ENCODE measurements at regions not wholly inside any gene's neighbourhood (a gene's known extent, or its start where the extent isn't known, plus 50 kb on each side); places are given as distances from the start of the nearest gene placed in this dataset.

DNA sequence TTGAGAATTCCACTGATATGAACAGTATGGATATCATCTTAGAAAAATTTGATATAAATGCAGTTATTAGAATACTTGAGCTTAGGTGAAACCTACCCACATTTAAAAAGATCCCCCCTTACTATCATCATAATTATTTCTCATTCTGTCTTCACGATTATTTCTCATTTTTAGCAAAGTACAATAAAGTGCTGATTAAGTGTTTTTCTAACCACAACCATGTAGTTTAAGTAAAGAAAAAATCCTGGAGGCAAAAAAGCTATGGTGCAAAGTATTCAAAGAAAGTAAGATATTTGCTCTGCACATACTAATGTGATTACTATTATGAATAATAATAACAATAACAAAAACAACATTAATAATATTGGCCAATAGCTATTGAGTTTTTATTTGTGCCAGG, 365.6 kb upstream of the PCDH7 start:
- Histone ChIP-seq H3K79me2 (ENCODE audit: control insufficient read depth, insufficient read depth, low read length) (no peaks in the 10 kb centered on the region), H3K27me3 (ENCODE audit: control insufficient read depth in 2 of 2, insufficient read depth in 2 of 2, low read length in 2 of 2) (no peaks in the 10 kb centered on the region), H3K9ac (replicated peaks; ENCODE audit: extremely low read depth, insufficient read depth, low read length) (no peak overlapping the region), H3K9me1 (replicated peaks; ENCODE audit: control insufficient read depth, extremely low read depth, insufficient read depth, low read length) (no peaks in the 10 kb centered on the region), H3K36me3 (ENCODE audit: control insufficient read depth in 2 of 2, extremely low read depth in 1 of 2, insufficient read depth in 2 of 2, low read length in 2 of 2) (no peaks in the 10 kb centered on the region), H4K20me1 (replicated peaks; ENCODE audit: control insufficient read depth, extremely low read depth, insufficient read depth, low read length) (no peaks in the 10 kb centered on the region), H3K9me3 (replicated peaks; ENCODE audit: control insufficient read depth, insufficient read depth, low read length) (no peaks in the 10 kb centered on the region), H3K4me2 (ENCODE audit: insufficient read depth, low read length) (no peak overlapping the region), H3K4me3 (replicated peaks in 1 of 3; ENCODE audit: insufficient read depth in 1 of 3, low read depth in 1 of 3, low read length in 3 of 3) (no peak overlapping the region), H3K27ac (ENCODE audit: insufficient read depth, low read depth, low read length) (no peak overlapping the region), H2AFZ (ENCODE audit: low read depth, low read length) (no peak overlapping the region), H3K4me1 (ENCODE audit: control insufficient read depth, extremely low read depth, insufficient read depth, low read length) (no peaks in the 10 kb centered on the region)
- ChIA-PET CTCF (no interaction called here), POLR2A (no interaction called here)
- intact Hi-C loops (cut with micrococcal nuclease), result no loop called here
- no TSS peak for BruUV-seq (replicated peaks)
- no peak for FAIRE-seq
- dilution Hi-C loops (cut with MboI; ENCODE audit: extremely low pct_ligation_motif_present, low sequenced_read_pairs), result no loop called here
- TF ChIP-seq, protein P1, sequence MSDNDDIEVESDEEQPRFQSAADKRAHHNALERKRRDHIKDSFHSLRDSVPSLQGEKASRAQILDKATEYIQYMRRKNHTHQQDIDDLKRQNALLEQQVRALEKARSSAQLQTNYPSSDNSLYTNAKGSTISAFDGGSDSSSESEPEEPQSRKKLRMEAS (IDR thresholded peaks at IDR 0.05; ENCODE audit: insufficient read depth, insufficient read length), result no peak
- no peak for TF ChIP-seq FOS (IDR thresholded peaks at IDR 0.05; ENCODE audit: borderline replicate concordance, insufficient read depth, low read length)
- no peak for TF ChIP-seq JUN (IDR thresholded peaks at IDR 0.05; ENCODE audit: borderline replicate concordance, insufficient read depth, insufficient read length, low read depth)
- no peak for TF ChIP-seq POLR2AphosphoS5 (IDR thresholded peaks at IDR 0.05; ENCODE audit: insufficient read depth, low read depth, low read length)
- TF ChIP-seq EZH2 (IDR thresholded peaks at IDR 0.05; ENCODE audit: borderline replicate concordance, low read depth, low read length, severe bottlenecking), result no peak
- no peak for TF ChIP-seq MYC (IDR thresholded peaks at IDR 0.05; ENCODE audit: low read depth, low read length)
- no peak for TF ChIP-seq POLR2A (IDR thresholded peaks at IDR 0.05; ENCODE audit: low read depth, low read length)
- TF ChIP-seq GATA2 (IDR thresholded peaks at IDR 0.05; ENCODE audit: insufficient read depth, insufficient read length, low read depth, low read length), result no peak
- TF ChIP-seq, protein P2, sequence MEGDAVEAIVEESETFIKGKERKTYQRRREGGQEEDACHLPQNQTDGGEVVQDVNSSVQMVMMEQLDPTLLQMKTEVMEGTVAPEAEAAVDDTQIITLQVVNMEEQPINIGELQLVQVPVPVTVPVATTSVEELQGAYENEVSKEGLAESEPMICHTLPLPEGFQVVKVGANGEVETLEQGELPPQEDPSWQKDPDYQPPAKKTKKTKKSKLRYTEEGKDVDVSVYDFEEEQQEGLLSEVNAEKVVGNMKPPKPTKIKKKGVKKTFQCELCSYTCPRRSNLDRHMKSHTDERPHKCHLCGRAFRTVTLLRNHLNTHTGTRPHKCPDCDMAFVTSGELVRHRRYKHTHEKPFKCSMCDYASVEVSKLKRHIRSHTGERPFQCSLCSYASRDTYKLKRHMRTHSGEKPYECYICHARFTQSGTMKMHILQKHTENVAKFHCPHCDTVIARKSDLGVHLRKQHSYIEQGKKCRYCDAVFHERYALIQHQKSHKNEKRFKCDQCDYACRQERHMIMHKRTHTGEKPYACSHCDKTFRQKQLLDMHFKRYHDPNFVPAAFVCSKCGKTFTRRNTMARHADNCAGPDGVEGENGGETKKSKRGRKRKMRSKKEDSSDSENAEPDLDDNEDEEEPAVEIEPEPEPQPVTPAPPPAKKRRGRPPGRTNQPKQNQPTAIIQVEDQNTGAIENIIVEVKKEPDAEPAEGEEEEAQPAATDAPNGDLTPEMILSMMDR (IDR thresholded peaks at IDR 0.05; ENCODE audit: extremely low read depth in 1 of 2, insufficient read depth in 1 of 2, low read depth in 1 of 2, low read length in 2 of 2), result no peak
- no peak for DNase-seq (ENCODE audit: low read depth, low spot score)

Measured in endothelial cell of umbilical vein (primary cell).